K562 (cell line): ENCODE measurements at regions not wholly inside any gene's neighbourhood (a gene's known extent, or its start where the extent isn't known, plus 50 kb on each side); places are given as distances from the start of the nearest gene placed in this dataset.
A peak's percentile ranks its signal among the peaks of the same experiment; 100 is the strongest.

ENCODE experiments used
- ATF1 ChIP-seq, 2 experiments: fragments of 450-650 bp in 1 of 2; IDR thresholded peaks; 2 replicates each; pipeline ENCODE4 v1.6.1; 2016; ENCODE audit warnings: missing compliant biosample characterization in 1 of 2, missing genetic modification characterization in 1 of 2
- BACH1 ChIP-seq: fragments of 200-800 bp; sonication (Bioruptor generic); IDR thresholded peaks from 2 replicates; pipeline ENCODE4 v1.6.1; 2016; ENCODE audit warnings: missing genetic modification characterization, missing compliant biosample characterization
- BDP1 ChIP-seq: IDR thresholded peaks from 3 replicates; pipeline ENCODE4 v1.6.1; 2011; ENCODE audit not compliant: insufficient read length, insufficient read depth
- CREB3 ChIP-seq: fragments of 450-650 bp; conservative IDR thresholded peaks from 2 replicates; pipeline ENCODE4 v1.6.1; 2016; ENCODE audit warnings: missing genetic modification characterization, low read depth, mild to moderate bottlenecking, missing compliant biosample characterization, moderate library complexity
- E2F3 ChIP-seq: fragments of 250-450 bp; sonication (Bioruptor Pico); IDR thresholded peaks from 2 replicates; pipeline ENCODE4 v1.4.0; 2020; ENCODE audit warnings: mild to moderate bottlenecking
- ETV1 ChIP-seq: fragments of 450-650 bp; conservative IDR thresholded peaks from 2 replicates; pipeline ENCODE4 v1.6.1; 2016; ENCODE audit warnings: missing genetic modification characterization, control low read depth, low read depth, missing compliant biosample characterization
- HNRNPLL ChIP-seq: fragments of 200-400 bp; formaldehyde crosslinking; IDR thresholded peaks from 2 replicates; pipeline ENCODE4 v1.6.1; 2017; ENCODE audit warnings: low read length, low read depth, mild to moderate bottlenecking; ENCODE audit not compliant: poor library complexity, severe bottlenecking
- IRF9 ChIP-seq: fragments of 450-650 bp; IDR thresholded peaks from 2 replicates; pipeline ENCODE4 v1.6.1; 2016; ENCODE audit warnings: missing biosample characterization, missing genetic modification characterization
- KLF16 ChIP-seq: IDR thresholded peaks from 2 replicates; pipeline ENCODE4 v1.6.1; 2016; ENCODE audit warnings: antibody characterized with exemption
- MNT ChIP-seq, 2 experiments: fragments of 450-650 bp; conservative IDR thresholded peaks; 2 replicates each; pipeline ENCODE4 v1.6.1; 2017; ENCODE audit warnings: mild to moderate bottlenecking in 2 of 2, moderate library complexity in 2 of 2
- NFXL1 ChIP-seq: fragments of 450-650 bp; formaldehyde crosslinking; IDR thresholded peaks from 2 replicates; pipeline ENCODE4 v1.4.0; 2021; ENCODE audit warnings: mild to moderate bottlenecking
- PHF21A ChIP-seq: fragments of 450-650 bp; IDR thresholded peaks from 2 replicates; pipeline ENCODE4 v1.6.1; 2017; ENCODE audit warnings: low read depth, borderline replicate concordance
- PKNOX1 ChIP-seq: fragments of 450-650 bp; IDR thresholded peaks from 2 replicates; pipeline ENCODE4 v1.6.1; 2016
- RB1 ChIP-seq: fragments of 450-650 bp; IDR thresholded peaks from 2 replicates; pipeline ENCODE4 v1.6.1; 2017; ENCODE audit warnings: low read depth, mild to moderate bottlenecking
- RBM34 ChIP-seq: fragments of 200-400 bp; formaldehyde crosslinking; IDR thresholded peaks from 2 replicates; pipeline ENCODE4 v1.6.1; 2018; ENCODE audit warnings: low read length, borderline replicate concordance; ENCODE audit not compliant: insufficient read depth
- SIRT6 ChIP-seq: IDR thresholded peaks from one replicate; pipeline ENCODE4 v1.6.1; 2012; ENCODE audit warnings: low read depth, mild to moderate bottlenecking, control low read depth, inconsistent platforms, low read length, moderate library complexity
- TARDBP ChIP-seq: fragments of 450-650 bp; IDR thresholded peaks from 2 replicates; pipeline ENCODE4 v1.6.1; 2016
- TCFL5 ChIP-seq: fragments of 250-450 bp; sonication (Bioruptor Pico); conservative IDR thresholded peaks from 2 replicates; pipeline ENCODE4 v1.6.1; 2021; ENCODE audit warnings: mild to moderate bottlenecking, moderate library complexity, matching md5 sums
- ZKSCAN8 ChIP-seq: fragments of 200-800 bp; sonication (Bioruptor generic); IDR thresholded peaks from 2 replicates; pipeline ENCODE4 v1.6.1; 2016; ENCODE audit warnings: missing genetic modification characterization, missing compliant biosample characterization
- ZNF639 ChIP-seq, 2 experiments: fragments of 200-800 bp in 1 of 2; sonication (Bioruptor generic) in 1 of 2; sonication (generic) in 1 of 2; formaldehyde crosslinking in 1 of 2; IDR thresholded peaks in 1 of 2; conservative IDR thresholded peaks in 1 of 2; 2 replicates each; pipeline versions ENCODE4 v1.5.0 to v1.6.1; 2016 to 2020; ENCODE audit warnings: missing compliant biosample characterization in 1 of 2, missing genetic modification characterization in 1 of 2, missing genetic modification reagents in 1 of 2
- ZNF644 ChIP-seq: fragments of 200-800 bp; sonication (Bioruptor generic); IDR thresholded peaks from 2 replicates; pipeline ENCODE4 v1.6.1; 2016; ENCODE audit warnings: low read depth, missing genetic modification characterization, missing compliant biosample characterization
- ZNF77 ChIP-seq: fragments of 250-450 bp; sonication (Bioruptor Pico); IDR thresholded peaks from 2 replicates; pipeline ENCODE4 v1.5.0; 2020
- ZNF780A ChIP-seq: fragments of 250-450 bp; sonication (Bioruptor Pico); IDR thresholded peaks from 2 replicates; pipeline ENCODE4 v1.5.0; 2021; ENCODE audit warnings: mild to moderate bottlenecking

GRCh38 chr1:65066766-65067490, 81.1 kb upstream of the AK4 start (continued):
- TF ChIP-seq ZNF639 (CRISPR knock-in tag; conservative IDR thresholded peaks at IDR 0.05 in 1 of 2, IDR thresholded peaks at IDR 0.05 in 1 of 2) (peak in 1 of 2 experiments; percentile 51; a peak in 1 of 4 replicates), CREB3 (no peak), ZNF77 (no peak), ZKSCAN8 (CRISPR knock-in tag) (no peak), RB1 (peak; percentile 65; the same call in 1 of the 2 replicates), BDP1 (no peak), PHF21A (no peak), ZNF780A (CRISPR knock-in tag) (no peak), ETV1 (no peak), SIRT6 (no peak), RBM34 (no peak), HNRNPLL (peak; percentile 61), MNT (conservative IDR thresholded peaks at IDR 0.05) (peak; percentile 92 to 97), KLF16 (no peak), E2F3 (CRISPR knock-in tag) (no peak), IRF9 (no peak), ATF1 (CRISPR knock-in tag; IDR thresholded peaks at IDR 0.05) (peak; percentile 40; the same call in 1 of the 2 replicates), ATF1 (tag; IDR thresholded peaks at IDR 0.05) (peak; percentile 39; the same call in 1 of the 2 replicates), BACH1 (tag) (no peak), ZNF644 (no peak), PKNOX1 (0 out of 2 replicates have a peak, but pooled peaks have one; percentile 34), TCFL5 (CRISPR knock-in tag) (no peak), NFXL1 (CRISPR knock-in tag) (no peak), TARDBP (peak; percentile 81)
